H1 (cell line): ENCODE measurements at regions not wholly inside any gene's neighbourhood (a gene's known extent, or its start where the extent isn't known, plus 50 kb on each side); places are given as distances from the start of the nearest gene placed in this dataset.

Source experiments
- CTCF ChIA-PET: fragments of 300-600 bp; sonication (Branson Sonifier 250); formaldehyde crosslinking; loops from one replicate; lab custom pipeline; 2021; ENCODE audit not compliant: partially characterized antibody; lab: Charles Lee
- POLR2A ChIA-PET: fragments of 300-600 bp; sonication (Branson Sonifier 250); formaldehyde crosslinking; loops from one replicate; lab custom pipeline; 2021; ENCODE audit warnings: inconsistent platforms; ENCODE audit not compliant: partially characterized antibody; lab: Charles Lee
- DNase-seq, 2 experiments: peaks; one replicate each; pipeline versions ENCODE4 v3.0.0 to v3.0.0-alpha.2; 2010 to 2022; ENCODE audit warnings: low spot score in 2 of 2, low read depth in 1 of 2, mixed read lengths in 1 of 2
- FAIRE-seq: peaks from 2 replicates; lab custom pipeline; 2011; peaks lifted over from hg19 to GRCh38; lab: Jason Lieb, UNC
- H2AFZ ChIP-seq: 2 replicates; pipeline ENCODE4 v1.8.1; 2012; ENCODE audit warnings: low read length, inconsistent platforms
- H2AK5ac ChIP-seq: 2 replicates; pipeline ENCODE4 v1.6.1; 2013; ENCODE audit warnings: low read depth, low read length
- H2BK120ac ChIP-seq: replicated peaks from 2 replicates; pipeline ENCODE3; 2013; ENCODE audit warnings: low read depth, low read length, inconsistent platforms
- H2BK12ac ChIP-seq: 2 replicates; pipeline ENCODE4 v1.6.1; 2013; ENCODE audit warnings: low read depth, low read length
- H2BK15ac ChIP-seq: 2 replicates; pipeline ENCODE4 v1.6.1; 2013; ENCODE audit warnings: low read length
- H2BK20ac ChIP-seq: 2 replicates; pipeline ENCODE4 v1.6.1; 2013; ENCODE audit warnings: low read length
- H2BK5ac ChIP-seq: 2 replicates; pipeline ENCODE4 v1.6.1; 2013; ENCODE audit warnings: low read depth, low read length
- H3K14ac ChIP-seq: 2 replicates; pipeline ENCODE4 v1.6.1; 2013; ENCODE audit warnings: inconsistent platforms; ENCODE audit not compliant: insufficient read length
- H3K18ac ChIP-seq: 2 replicates; pipeline ENCODE4 v1.6.1; 2013; ENCODE audit warnings: low read length; ENCODE audit errors: extremely low read depth
- H3K23ac ChIP-seq: 2 replicates; pipeline ENCODE4 v1.6.1; 2013; ENCODE audit warnings: inconsistent platforms; ENCODE audit not compliant: insufficient read length
- H3K23me2 ChIP-seq: 2 replicates; pipeline ENCODE4 v1.6.1; 2013; ENCODE audit warnings: low read depth, low read length
- H3K27ac ChIP-seq: 2 replicates; pipeline ENCODE4 v1.6.1; 2011; ENCODE audit warnings: low read depth, low read length, inconsistent platforms
- H3K27me3 ChIP-seq, 4 experiments: replicated peaks in 1 of 4; 1 replicate in 1 of 4; 2 replicates in 3 of 4; pipeline versions ENCODE4 v1.6.1 to v1.8.1; 2011 to 2013; ENCODE audit warnings: low read length in 3 of 4, mild to moderate bottlenecking in 3 of 4, inconsistent platforms in 2 of 4, mixed read lengths in 2 of 4, moderate library complexity in 1 of 4; ENCODE audit not compliant: control insufficient read depth in 3 of 4, insufficient read depth in 3 of 4; ENCODE audit errors: extremely low read depth in 1 of 4
- H3K36me3 ChIP-seq, 4 experiments: 2 replicates each; pipeline versions ENCODE4 v1.6.1 to v1.8.1; 2011 to 2013; ENCODE audit warnings: mild to moderate bottlenecking in 4 of 4, low read length in 3 of 4, moderate library complexity in 2 of 4, control low read depth in 1 of 4, inconsistent platforms in 1 of 4; ENCODE audit not compliant: insufficient read depth in 4 of 4, control insufficient read depth in 2 of 4
- H3K4ac ChIP-seq: replicated peaks from 2 replicates; pipeline ENCODE3; 2013; ENCODE audit warnings: low read length, low read depth, mixed read lengths, inconsistent platforms; ENCODE audit not compliant: insufficient read length
- H3K4me1 ChIP-seq, 4 experiments: replicated peaks in 1 of 4; 1 replicate in 1 of 4; 2 replicates in 3 of 4; pipeline versions ENCODE4 v1.6.1 to v1.8.1; 2011 to 2013; ENCODE audit warnings: low read length in 3 of 4, inconsistent platforms in 2 of 4, mixed read lengths in 1 of 4; ENCODE audit not compliant: insufficient read depth in 4 of 4, control insufficient read depth in 3 of 4
- H3K4me2 ChIP-seq, 2 experiments: 2 replicates each; pipeline versions ENCODE4 v1.6.1 to v1.8.1; 2011 to 2013; ENCODE audit warnings: low read depth in 2 of 2, low read length in 2 of 2, control low read depth in 1 of 2, inconsistent platforms in 1 of 2, mild to moderate bottlenecking in 1 of 2; ENCODE audit not compliant: insufficient read depth in 1 of 2
- H3K4me3 ChIP-seq, 4 experiments: fragments of 200-600, 300-600 bp in 1 of 4; sonication (generic), shearing (Covaris generic), sonication (Bioruptor Twin) in 1 of 4; 2 replicates each; pipeline versions ENCODE4 v1.5.1 to v1.8.1; 2011 to 2016; ENCODE audit warnings: low read length in 4 of 4, low read depth in 3 of 4, control low read depth in 2 of 4, inconsistent platforms in 2 of 4, mild to moderate bottlenecking in 2 of 4, mixed read lengths in 1 of 4, moderate library complexity in 1 of 4; ENCODE audit not compliant: insufficient read depth in 2 of 4; ENCODE audit errors: extremely low read depth in 1 of 4
- H3K56ac ChIP-seq: replicated peaks from 2 replicates; pipeline ENCODE3; 2013; ENCODE audit warnings: low read depth, mild to moderate bottlenecking, mixed read lengths, low read length, inconsistent platforms; ENCODE audit not compliant: insufficient read length
- H3K79me1 ChIP-seq: 2 replicates; pipeline ENCODE4 v1.6.1; 2013; ENCODE audit warnings: low read depth, low read length, control low read depth
- H3K79me2 ChIP-seq, 2 experiments: 2 replicates each; pipeline versions ENCODE4 v1.6.1 to v1.8.1; 2012 to 2013; ENCODE audit warnings: low read length in 2 of 2, mild to moderate bottlenecking in 2 of 2, inconsistent platforms in 1 of 2; ENCODE audit not compliant: insufficient read depth in 2 of 2, control insufficient read depth in 1 of 2
- H3K9ac ChIP-seq, 4 experiments: replicated peaks in 1 of 4; 1 replicate in 1 of 4; 2 replicates in 3 of 4; pipeline versions ENCODE4 v1.6.1 to v1.8.1; 2011 to 2013; ENCODE audit warnings: low read depth in 3 of 4, low read length in 3 of 4, control low read depth in 2 of 4, mild to moderate bottlenecking in 2 of 4, moderate library complexity in 2 of 4, inconsistent platforms in 1 of 4; ENCODE audit errors: extremely low read depth in 1 of 4
- H3K9me3 ChIP-seq, 2 experiments: 2 replicates each; pipeline versions ENCODE4 v1.6.1 to v1.8.1; 2012 to 2013; ENCODE audit warnings: mild to moderate bottlenecking in 2 of 2, moderate library complexity in 2 of 2, control low read depth in 1 of 2, inconsistent platforms in 1 of 2, low read depth in 1 of 2, low read length in 1 of 2, mixed read lengths in 1 of 2; ENCODE audit not compliant: insufficient read depth in 2 of 2
- H4K20me1 ChIP-seq, 2 experiments: replicated peaks in 1 of 2; 2 replicates each; pipeline versions ENCODE3 to v1.8.1; 2011 to 2013; ENCODE audit warnings: inconsistent platforms in 2 of 2, low read length in 2 of 2, mild to moderate bottlenecking in 1 of 2; ENCODE audit not compliant: insufficient read depth in 2 of 2, control insufficient read depth in 1 of 2
- H4K5ac ChIP-seq: 2 replicates; pipeline ENCODE4 v1.6.1; 2013; ENCODE audit warnings: low read length, low read depth, mixed read lengths, inconsistent platforms; ENCODE audit not compliant: insufficient read length
- H4K8ac ChIP-seq: 2 replicates; pipeline ENCODE4 v1.8.0; 2013; ENCODE audit warnings: mild to moderate bottlenecking, moderate library complexity, low read length, inconsistent platforms; ENCODE audit not compliant: insufficient read depth; ENCODE audit errors: extremely low read depth
- H4K91ac ChIP-seq: replicated peaks from 2 replicates; pipeline ENCODE3; 2013; ENCODE audit warnings: low read length, mixed read lengths, inconsistent platforms; ENCODE audit not compliant: insufficient read length
- CHD1 ChIP-seq: IDR thresholded peaks from 2 replicates; pipeline ENCODE4 v1.6.1; 2012; ENCODE audit warnings: low read depth, low read length, improper control_type of control experiment
- POLR2AphosphoS5 ChIP-seq: IDR thresholded peaks from 2 replicates; pipeline ENCODE4 v1.6.1; 2011; ENCODE audit warnings: low read depth, low read length
- SAP30 ChIP-seq: fragments of 300-600 bp; sonication (generic); IDR thresholded peaks from 2 replicates; pipeline ENCODE4 v1.7.1; 2012; ENCODE audit warnings: low read length, moderate library complexity, mild to moderate bottlenecking, inconsistent platforms; ENCODE audit not compliant: insufficient read depth, insufficient replicate concordance
- WGBS, 2 experiments: shearing (Covaris generic) in 1 of 2; methylation state at CpG; one replicate each; pipeline versions ENCODE4 v1.1.6 to v1.1.7; 2013 to 2015; ENCODE audit warnings: low lambda C conversion rate in 2 of 2, mixed read lengths in 2 of 2, inconsistent platforms in 1 of 2, low coverage in 1 of 2, missing lambda C conversion rate in 1 of 2; ENCODE audit not compliant: insufficient replicate concordance in 2 of 2, insufficient coverage in 1 of 2, insufficient read length in 1 of 2; ENCODE audit errors: extremely low coverage in 1 of 2, missing lambda C conversion rate in 1 of 2; 5-methylcytosine and 5-hydroxymethylcytosine counted together

- Histone ChIP-seq H3K79me2 (no peaks in the 10 kb centered on the region), H3K27me3 (peaks cover 0 to 2% (median 0%) of the 10 kb centered on the region in 4 experiments; a peak in 1 of 7 replicates), H3K4me1 (peaks cover 0 to 4% (median 3%) of the 10 kb centered on the region in 4 experiments; a peak in 3 of 7 replicates), H3K14ac (no peak overlapping the region), H4K8ac (no peak overlapping the region), H3K56ac (no peak overlapping the region), H2BK120ac (no peak overlapping the region), H4K20me1 (no peaks in the 10 kb centered on the region), H2AK5ac (no peak overlapping the region), H3K4ac (no peak overlapping the region), H3K23me2 (no peaks in the 10 kb centered on the region; the same call in 1 of the 2 replicates), H3K4me2 (no peak overlapping the region), H3K36me3 (no peaks in the 10 kb centered on the region), H3K18ac (no peak overlapping the region), H3K9ac (no peak overlapping the region), H3K9me3 (no peaks in the 10 kb centered on the region), H2BK15ac (no peak overlapping the region), H4K5ac (no peak overlapping the region), H2BK5ac (no peak overlapping the region), H2BK20ac (no peak overlapping the region), H4K91ac (no peak overlapping the region), H3K23ac (no peak overlapping the region), H3K27ac (no peak overlapping the region), H2BK12ac (no peak overlapping the region), H3K4me3 (no peak overlapping the region), H2AFZ (no peak overlapping the region), H3K79me1 (no peaks in the 10 kb centered on the region)
- no peak for TF ChIP-seq SAP30
- no peak for TF ChIP-seq POLR2AphosphoS5
- TF ChIP-seq CHD1 = no peak
- FAIRE-seq (no peak), DNase-seq (no peak)
- POLR2A ChIA-PET = no interaction called here
- CTCF ChIA-PET = interaction anchor here (0.6 to 1.1 kb wide), 5 partner anchors 12 to 231 kb away, joined by 3 read pairs; no protein-coding TSS in a partner anchor
- 88% methylated on average over 7 of the region's 7 CpGs; no CpG with 5 or more reads in 1 of the 2 experiments for WGBS, 2 experiments
These were observed 507.4 kb downstream of the RASEF start for GRCh38 chr9:82555431-82556051.
